K562 (cell line): ENCODE measurements at regions not wholly inside any gene's neighbourhood (a gene's known extent, or its start where the extent isn't known, plus 50 kb on each side); places are given as distances from the start of the nearest gene placed in this dataset.

Experiments
- SRSF1 ChIP-seq: fragments of 200-400 bp; formaldehyde crosslinking; IDR thresholded peaks from 2 replicates; pipeline ENCODE4 v1.6.1; 2017; ENCODE audit warnings: mild to moderate bottlenecking, low read depth, low read length, moderate library complexity
- TF ChIP-seq, protein P1 (sequence below): fragments of 200-600 bp; sonication (generic); IDR thresholded peaks from one replicate; pipeline ENCODE4 v1.6.1; 2012; ENCODE audit warnings: mild to moderate bottlenecking, low read depth, low read length, inconsistent platforms

DNA sequence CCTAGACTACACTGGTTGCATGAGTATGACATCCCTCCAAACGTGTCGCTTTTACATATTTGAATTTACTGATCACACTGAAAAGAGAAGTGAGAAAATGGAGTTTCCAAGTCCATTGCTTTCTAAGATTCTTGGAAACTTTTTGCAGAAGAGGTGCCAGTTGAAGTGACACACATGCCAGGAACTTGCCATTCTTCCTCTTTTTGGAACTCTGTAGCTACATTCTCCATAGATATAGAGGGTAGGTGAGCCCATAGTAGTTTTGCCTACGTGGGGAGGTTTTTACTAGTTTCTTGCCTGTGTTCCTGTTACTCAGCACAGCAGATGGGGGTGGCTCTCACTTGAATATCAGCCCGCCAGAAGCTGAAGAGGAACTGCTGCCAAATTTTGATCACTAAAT is 286.6 kb upstream of the NRP1 start (continued):
- TF ChIP-seq, protein P1, sequence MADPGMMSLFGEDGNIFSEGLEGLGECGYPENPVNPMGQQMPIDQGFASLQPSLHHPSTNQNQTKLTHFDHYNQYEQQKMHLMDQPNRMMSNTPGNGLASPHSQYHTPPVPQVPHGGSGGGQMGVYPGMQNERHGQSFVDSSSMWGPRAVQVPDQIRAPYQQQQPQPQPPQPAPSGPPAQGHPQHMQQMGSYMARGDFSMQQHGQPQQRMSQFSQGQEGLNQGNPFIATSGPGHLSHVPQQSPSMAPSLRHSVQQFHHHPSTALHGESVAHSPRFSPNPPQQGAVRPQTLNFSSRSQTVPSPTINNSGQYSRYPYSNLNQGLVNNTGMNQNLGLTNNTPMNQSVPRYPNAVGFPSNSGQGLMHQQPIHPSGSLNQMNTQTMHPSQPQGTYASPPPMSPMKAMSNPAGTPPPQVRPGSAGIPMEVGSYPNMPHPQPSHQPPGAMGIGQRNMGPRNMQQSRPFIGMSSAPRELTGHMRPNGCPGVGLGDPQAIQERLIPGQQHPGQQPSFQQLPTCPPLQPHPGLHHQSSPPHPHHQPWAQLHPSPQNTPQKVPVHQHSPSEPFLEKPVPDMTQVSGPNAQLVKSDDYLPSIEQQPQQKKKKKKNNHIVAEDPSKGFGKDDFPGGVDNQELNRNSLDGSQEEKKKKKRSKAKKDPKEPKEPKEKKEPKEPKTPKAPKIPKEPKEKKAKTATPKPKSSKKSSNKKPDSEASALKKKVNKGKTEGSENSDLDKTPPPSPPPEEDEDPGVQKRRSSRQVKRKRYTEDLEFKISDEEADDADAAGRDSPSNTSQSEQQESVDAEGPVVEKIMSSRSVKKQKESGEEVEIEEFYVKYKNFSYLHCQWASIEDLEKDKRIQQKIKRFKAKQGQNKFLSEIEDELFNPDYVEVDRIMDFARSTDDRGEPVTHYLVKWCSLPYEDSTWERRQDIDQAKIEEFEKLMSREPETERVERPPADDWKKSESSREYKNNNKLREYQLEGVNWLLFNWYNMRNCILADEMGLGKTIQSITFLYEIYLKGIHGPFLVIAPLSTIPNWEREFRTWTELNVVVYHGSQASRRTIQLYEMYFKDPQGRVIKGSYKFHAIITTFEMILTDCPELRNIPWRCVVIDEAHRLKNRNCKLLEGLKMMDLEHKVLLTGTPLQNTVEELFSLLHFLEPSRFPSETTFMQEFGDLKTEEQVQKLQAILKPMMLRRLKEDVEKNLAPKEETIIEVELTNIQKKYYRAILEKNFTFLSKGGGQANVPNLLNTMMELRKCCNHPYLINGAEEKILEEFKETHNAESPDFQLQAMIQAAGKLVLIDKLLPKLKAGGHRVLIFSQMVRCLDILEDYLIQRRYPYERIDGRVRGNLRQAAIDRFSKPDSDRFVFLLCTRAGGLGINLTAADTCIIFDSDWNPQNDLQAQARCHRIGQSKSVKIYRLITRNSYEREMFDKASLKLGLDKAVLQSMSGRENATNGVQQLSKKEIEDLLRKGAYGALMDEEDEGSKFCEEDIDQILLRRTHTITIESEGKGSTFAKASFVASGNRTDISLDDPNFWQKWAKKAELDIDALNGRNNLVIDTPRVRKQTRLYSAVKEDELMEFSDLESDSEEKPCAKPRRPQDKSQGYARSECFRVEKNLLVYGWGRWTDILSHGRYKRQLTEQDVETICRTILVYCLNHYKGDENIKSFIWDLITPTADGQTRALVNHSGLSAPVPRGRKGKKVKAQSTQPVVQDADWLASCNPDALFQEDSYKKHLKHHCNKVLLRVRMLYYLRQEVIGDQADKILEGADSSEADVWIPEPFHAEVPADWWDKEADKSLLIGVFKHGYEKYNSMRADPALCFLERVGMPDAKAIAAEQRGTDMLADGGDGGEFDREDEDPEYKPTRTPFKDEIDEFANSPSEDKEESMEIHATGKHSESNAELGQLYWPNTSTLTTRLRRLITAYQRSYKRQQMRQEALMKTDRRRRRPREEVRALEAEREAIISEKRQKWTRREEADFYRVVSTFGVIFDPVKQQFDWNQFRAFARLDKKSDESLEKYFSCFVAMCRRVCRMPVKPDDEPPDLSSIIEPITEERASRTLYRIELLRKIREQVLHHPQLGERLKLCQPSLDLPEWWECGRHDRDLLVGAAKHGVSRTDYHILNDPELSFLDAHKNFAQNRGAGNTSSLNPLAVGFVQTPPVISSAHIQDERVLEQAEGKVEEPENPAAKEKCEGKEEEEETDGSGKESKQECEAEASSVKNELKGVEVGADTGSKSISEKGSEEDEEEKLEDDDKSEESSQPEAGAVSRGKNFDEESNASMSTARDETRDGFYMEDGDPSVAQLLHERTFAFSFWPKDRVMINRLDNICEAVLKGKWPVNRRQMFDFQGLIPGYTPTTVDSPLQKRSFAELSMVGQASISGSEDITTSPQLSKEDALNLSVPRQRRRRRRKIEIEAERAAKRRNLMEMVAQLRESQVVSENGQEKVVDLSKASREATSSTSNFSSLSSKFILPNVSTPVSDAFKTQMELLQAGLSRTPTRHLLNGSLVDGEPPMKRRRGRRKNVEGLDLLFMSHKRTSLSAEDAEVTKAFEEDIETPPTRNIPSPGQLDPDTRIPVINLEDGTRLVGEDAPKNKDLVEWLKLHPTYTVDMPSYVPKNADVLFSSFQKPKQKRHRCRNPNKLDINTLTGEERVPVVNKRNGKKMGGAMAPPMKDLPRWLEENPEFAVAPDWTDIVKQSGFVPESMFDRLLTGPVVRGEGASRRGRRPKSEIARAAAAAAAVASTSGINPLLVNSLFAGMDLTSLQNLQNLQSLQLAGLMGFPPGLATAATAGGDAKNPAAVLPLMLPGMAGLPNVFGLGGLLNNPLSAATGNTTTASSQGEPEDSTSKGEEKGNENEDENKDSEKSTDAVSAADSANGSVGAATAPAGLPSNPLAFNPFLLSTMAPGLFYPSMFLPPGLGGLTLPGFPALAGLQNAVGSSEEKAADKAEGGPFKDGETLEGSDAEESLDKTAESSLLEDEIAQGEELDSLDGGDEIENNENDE, result no peak
- TF ChIP-seq SRSF1, result no peak
